ENCODE measurements at regions not wholly inside any gene's neighbourhood (a gene's known extent, or its start where the extent isn't known, plus 50 kb on each side); places are given as distances from the start of the nearest gene placed in this dataset.

DNA sequence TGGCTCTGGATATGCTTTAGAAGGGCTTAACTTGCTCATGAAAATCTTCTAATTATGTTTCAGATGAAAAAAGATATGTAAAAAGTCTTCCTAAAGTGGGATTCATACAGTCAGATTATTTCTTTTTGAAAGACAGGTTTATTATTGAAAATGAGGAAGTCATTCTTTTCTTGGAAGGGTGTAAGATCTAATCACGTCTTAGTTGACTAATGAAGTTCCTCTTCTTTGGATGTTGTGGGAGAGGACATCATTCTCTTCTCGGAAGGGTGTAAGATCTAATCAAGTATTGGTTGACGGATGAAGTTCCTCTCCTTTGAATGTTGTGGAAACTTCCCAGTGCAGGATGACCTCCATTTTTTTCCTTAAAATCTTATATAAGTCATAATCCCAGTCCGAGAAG is 74.9 kb downstream of the ALG10 start:
- TF ChIP-seq POLR2A (IDR thresholded peaks at IDR 0.05): no peak
- TF ChIP-seq, protein P1, sequence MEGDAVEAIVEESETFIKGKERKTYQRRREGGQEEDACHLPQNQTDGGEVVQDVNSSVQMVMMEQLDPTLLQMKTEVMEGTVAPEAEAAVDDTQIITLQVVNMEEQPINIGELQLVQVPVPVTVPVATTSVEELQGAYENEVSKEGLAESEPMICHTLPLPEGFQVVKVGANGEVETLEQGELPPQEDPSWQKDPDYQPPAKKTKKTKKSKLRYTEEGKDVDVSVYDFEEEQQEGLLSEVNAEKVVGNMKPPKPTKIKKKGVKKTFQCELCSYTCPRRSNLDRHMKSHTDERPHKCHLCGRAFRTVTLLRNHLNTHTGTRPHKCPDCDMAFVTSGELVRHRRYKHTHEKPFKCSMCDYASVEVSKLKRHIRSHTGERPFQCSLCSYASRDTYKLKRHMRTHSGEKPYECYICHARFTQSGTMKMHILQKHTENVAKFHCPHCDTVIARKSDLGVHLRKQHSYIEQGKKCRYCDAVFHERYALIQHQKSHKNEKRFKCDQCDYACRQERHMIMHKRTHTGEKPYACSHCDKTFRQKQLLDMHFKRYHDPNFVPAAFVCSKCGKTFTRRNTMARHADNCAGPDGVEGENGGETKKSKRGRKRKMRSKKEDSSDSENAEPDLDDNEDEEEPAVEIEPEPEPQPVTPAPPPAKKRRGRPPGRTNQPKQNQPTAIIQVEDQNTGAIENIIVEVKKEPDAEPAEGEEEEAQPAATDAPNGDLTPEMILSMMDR (IDR thresholded peaks at IDR 0.05): no peak
